Ureter (tissue), 1 donor: ENCODE measurements at regions not wholly inside any gene's neighbourhood (a gene's known extent, or its start where the extent isn't known, plus 50 kb on each side); places are given as distances from the start of the nearest gene placed in this dataset.
"Not testable (repeated sequence)": the region's sequence is repeated elsewhere in the genome, so short reads cannot be mapped to it uniquely, and the experiment has no call there.

Experiments
- DNase-seq: peaks from one replicate; pipeline ENCODE4 v3.0.0-alpha.2; 2020; ENCODE audit warnings: low spot score
- donor health status: DM: yes; HTN: yes; CAD: no.

DNA sequence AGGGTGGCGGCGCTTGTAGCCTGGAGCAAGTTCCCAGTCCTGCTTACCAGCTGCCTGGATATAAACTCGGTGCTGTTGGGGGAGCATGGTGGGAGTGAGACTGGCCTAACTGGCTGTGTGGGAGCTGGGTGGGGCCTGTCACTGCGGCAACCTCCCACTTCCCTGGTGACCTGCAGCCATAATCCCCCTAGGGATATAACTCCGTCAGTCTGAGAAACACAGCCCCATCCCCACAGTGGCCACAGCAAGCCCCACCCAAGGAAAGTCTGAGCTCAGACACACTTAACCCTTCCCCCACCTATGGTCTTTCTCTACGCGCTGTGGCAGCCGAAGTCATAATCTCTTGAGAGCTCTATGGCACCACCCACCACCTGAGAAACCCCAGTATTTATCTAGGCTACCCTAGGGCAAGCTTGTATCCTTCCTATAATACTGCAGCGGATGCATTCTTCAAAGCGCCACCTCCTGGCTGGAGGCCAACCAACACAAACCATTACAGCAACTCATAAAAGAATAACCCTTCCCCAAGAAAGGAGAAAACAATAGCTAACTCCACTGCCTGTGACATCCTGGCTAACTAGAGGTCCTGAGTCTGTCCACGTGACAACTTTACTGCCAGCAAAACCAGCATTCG lies 57.4 kb downstream of the ZNF648 start:
- DNase-seq, result peak; percentile 58

DNA sequence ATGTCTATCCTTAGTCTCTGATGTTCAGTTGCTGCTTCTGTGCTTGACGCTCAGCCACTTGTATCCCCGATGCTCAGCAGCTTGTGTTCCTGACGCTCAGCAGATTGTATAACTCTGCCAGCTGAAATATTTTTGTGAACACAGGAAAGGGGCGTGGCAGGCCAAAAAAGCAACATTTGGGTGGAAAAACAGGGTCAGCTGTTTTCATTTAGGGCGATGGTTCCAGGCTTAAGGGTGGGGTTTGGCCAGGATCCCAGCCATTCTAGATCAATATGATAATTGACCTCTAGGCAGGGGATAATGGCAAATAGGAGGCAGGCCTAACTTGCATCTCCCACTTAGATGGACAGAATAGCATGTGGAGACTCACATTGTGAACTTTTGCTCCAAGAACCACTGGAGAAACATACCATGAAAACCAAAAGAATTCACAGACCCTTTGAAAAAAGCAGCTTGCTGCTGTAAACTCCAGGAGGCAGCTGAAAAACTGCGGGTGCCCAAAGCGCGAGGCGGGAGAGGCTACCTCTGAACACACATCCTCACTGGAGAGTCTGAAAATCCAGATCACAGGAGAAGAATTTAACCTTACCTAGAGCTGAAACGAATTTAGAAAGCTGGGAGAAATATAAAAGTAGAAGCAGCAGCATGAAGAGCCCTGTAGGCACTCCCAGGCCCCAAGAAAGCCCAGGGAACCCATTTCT lies 58.3 kb downstream of the ZNF648 start:
- no peak for DNase-seq

DNA sequence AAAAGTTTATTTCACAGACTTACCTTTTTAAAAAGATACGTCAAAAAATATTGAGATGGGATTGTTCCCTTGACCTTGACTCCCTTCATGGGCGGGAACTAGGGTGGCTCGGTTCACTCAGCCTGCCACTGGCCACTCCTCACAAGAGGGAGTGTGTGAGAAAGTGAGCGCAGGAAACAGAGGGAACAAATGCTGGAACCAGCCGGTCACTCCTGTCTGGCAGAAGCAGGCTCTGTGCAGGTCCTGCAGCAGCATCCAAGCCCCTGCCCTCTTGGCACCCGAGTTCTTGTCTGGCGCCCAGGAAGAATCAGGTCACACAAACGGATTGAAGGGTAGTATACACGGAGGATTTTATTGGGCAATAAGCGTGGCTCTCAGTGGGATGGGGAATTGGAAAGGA lies 58.9 kb downstream of the ZNF648 start:
- no peak for DNase-seq

DNA sequence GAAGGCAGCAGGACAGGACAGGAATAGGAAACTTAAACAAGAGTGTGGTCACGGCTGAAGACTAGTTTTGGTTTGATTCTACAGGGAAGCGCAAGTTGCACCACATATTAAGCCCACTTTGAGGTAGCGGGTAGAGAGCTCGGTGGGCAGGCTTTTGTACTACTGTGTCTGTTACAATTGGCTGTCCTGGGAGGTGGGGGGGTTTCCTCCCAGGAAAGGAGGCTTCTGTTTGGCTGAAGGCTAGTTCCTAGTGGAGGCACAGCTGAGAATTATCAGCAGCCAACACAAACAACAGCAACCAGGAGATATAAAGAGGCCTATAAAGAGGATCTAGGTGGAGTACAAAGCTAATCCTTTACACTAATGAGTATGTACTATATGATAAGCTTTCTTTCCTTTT lies 62.7 kb downstream of the ZNF648 start:
- no peak for DNase-seq

DNA sequence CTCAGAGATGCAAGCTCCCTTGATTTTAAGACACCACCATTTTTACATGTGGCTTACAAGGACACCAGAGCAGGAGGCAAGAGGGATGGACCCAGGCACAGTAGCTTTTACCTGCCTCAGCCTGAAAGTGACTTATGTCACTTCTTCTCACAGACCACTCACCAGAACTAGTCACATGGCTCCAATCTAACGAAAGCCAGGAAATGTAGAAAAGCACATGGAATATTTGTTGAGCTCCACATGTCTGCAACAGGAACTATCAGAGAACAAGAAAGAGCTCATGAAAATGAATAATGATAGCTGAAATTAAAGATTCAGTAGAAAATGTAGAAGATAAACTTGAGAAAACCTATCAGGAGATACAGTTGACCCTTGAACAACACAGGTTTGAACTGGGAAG lies 69.4 kb downstream of the ZNF648 start:
- DNase-seq, result no peak

DNA sequence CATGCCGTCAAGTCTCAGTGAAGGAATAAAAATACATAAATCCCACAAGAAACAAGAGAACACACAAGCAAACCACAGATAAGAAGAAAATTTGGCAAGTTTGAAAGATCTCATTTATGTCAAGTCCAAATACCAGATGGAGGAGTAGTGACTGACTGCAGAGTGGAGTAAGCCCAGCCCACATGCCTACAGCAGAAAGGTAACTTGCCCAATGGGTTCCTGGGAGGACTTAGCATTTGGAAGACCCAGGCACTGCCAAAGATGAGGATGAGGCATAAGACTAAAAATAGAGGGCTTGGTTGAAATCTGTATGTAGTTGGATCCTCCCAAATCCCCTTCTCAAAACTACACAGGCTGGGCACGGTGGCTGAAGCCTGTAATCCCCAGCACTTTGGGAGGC lies 70.8 kb downstream of the ZNF648 start:
- no peak for DNase-seq

DNA sequence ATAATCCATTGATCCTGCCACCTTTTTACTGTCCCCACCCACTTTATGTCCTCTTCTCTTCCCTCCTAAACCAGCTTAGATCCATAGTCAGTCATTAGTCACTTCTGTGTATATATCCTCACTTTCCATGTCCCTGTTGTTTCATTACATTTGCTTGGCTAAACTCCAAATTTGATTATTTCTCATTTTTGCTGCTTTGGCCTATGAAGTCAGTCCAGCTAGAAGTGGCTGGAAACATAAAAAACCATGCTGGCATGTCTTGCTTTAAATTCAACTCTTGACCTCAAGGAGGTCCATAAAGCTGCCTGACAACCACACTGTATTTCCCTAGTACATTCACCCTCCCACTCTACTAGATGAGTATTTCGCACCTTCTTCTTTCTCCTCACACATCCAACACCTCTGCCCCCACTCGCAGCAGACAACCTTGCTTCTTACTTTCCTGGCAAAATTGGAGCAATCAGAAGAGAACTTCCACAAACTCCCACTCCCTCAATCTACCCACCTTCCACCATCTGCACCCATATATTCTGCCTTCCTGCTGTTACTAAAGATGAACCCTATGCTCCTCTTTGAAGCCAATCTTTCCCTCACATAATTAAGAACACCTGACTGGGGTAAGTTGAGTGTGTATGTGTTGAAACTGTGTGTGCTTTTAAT lies 72.1 kb downstream of the ZNF648 start:
- no peak for DNase-seq

DNA sequence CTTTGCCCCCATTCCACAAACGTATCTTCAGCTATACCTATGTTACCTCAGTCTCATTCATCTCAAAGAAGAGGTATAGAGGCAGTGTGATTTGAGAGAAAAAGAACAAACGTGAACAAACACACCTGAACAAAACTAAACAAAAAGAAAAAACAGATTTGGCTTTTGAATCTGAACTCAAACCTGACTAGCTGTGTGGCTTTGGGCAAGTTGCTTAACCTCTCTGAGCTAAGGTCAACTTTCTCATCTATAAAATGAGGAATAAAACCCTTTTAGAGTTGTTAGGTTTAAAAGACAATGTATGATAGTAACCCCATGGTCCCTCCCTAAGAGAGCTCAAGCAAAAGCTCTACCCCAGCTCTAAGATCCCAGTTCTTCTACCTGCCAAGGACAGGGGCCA lies 73.5 kb downstream of the ZNF648 start:
- no peak for DNase-seq

DNA sequence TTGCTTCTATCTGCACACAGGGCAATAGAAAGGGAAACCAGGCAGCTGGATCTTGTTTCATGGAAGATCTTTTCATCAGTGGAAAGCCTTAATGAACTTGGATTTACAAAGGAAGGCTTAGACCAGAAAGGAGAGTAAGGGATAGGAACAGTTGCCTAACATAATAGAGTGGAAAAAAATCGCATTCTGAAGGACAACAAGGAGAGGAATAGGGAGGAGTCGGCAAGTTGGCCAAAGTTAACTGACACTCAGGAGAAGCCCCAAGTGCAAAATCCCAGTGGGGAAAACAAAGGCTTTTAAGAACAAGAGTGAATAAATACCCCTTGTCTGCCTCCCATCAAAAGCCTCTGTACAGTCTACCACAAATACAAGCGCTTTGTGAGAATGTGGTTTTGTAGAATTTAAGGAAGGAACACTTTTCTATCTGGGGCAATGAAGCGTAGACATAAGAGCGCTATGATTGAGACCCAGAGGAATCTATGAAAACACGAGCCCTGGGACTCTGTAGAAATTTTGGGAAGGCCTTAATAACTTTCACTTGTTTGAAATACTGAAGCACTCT lies 74.1 kb downstream of the ZNF648 start:
- DNase-seq, result no peak

DNA sequence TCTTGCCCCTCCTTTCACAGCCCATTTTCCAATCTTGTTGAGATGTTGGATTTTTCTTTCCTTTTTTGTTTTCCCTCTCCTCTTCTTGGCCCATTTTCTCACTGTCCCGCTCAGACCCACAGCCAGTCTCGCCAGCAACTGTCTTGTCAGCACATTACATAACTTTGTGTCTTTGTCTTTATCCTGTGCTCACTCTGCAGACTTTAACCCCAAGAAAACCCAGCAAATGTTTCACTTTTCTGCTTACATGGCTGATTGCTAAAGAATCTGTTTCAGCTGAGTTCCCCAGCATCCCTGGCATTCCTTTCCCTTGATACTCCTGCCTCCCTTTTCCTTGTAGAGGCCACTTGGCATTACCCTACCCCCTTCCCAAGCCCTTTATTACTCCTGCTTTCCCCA lies 74.6 kb downstream of the ZNF648 start:
- no peak for DNase-seq

DNA sequence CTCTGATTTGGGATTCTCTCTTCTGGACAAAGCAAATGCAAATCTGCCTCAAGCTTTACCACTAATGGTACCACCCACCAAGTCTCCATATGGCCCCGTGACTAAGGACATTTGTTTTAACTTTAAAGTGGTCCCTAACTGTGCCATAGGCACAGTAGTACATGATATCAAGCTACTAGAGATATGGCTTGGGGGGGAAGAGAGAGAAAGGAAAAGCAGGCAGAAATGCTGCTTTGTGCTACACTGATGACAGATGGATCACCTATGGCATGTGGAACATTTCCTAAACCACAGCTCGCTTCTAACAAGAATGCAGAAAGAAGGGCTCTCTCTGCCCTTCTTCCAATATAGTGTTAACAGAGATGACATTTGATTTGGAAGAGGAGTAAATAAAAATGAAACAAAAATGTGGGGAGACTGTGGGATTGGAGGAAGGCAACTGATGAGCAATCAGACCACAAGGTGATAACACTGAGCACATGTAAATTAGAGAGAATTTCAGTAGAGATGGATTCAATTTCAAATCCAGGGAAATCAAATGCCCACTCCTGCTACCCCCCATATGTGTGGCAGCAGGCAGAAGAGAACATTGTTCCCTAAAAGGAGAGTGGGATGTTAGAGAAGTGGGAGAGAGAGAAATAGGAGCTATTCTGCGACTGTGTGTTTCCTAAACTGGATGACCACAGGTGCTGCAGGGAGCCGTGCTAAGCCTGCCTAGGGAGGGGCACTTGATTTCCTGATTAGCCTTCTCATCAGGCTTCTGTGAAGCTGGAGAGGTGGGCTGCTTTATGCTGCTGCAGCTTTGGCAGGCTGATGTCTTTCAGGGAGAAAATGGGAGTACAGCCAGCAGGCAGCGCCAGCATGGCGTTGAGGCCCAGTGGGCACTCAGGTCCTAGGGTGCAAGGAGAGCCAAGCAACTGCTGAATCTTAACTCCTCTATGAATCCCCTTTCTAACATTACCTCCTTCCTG lies 75.3 kb downstream of the ZNF648 start:
- no peak for DNase-seq

DNA sequence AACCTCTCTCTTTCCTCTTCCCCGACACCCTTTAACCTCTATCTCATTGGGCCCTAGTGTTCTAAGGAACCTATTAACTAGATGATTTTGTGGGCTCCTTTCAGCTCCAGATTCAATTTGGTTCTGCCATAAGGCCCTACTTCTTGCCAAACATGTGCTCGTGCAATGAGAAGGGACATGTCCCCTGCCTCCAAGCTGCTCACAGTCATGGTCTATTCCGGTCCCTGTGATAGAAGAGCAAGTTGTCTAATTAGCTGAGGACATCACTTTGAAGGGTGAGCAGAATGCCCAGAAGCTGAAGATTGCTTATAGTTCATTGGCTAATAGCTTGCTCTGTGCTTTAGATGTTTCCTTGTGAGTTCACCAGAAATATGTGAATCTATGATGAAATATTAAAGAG lies 76.2 kb downstream of the ZNF648 start:
- no peak for DNase-seq

DNA sequence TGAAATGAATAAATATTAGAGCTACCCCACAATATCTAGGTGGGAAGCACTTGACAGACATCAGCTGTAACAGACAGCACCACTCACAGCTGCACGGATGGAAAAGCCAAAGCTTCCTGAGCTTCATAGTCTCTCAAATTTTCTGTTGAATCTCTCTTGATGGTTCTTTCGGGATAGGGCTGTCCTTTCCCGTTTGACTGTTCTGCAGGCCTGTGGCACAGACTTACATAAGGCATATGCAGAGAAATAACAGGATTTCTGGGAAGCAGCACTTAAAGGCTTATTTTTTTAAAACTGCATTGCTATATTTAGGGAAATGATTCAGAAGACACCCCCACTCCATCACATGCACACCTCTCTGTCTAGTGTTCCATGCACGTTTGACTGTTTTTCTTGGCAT lies 77.5 kb downstream of the ZNF648 start:
- DNase-seq, result no peak

DNA sequence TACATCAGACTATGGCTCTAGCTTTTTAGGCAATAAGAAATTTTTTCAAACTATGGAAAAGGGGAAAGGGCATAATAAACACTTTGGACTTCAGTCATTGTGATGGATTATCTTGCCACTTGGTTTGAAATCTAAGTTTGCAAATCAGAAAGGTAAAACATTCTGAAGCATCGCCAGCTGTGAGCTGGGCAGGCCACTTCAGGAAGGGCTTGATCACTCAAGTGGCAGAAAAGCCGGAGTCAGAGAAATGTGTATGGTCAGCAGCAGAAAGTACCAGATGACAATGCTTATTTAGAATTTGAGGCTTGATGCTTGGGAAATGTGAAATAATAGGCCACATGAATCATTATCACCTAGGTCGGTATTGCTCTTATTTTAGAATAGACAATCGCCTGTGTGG lies 79.7 kb downstream of the ZNF648 start:
- DNase-seq, result no peak

DNA sequence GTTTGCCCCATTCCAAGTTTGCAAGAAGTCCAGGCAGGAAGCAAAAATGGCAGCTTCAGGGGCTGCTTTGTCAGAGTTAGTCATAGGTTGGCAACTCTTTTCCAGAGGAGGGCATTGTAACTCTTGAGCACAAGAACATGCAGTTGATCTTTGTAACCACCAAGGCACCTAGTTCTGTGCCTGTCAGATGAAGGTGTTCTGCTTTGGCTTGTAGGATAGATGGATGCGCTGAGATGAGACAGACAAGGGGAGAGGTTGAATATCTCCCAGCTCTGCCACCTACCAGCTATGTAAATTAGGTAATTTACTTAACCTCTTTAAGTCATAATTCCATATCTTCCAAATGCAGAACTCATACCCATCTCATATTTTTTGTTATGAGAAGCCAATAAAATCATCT lies 89.3 kb downstream of the ZNF648 start:
- DNase-seq, result no peak

DNA sequence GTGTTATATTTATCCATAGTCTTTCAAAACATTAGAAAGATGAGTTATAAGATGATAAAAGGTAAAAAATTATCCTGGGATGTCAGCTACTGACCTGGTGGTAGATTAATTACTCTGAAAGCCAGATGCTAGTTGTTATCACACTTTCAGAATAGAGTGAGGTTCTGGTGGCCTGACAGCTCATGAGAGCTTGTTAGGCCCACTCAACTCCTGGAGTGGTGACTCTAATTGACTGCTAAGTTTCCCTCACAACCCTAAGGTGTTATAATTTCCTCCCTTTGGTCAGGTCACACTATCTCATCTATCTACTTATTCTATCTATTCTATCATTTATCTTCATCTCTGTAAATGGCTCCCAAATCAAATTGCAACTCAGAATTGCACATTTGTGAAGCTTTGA lies 90.1 kb downstream of the ZNF648 start:
- DNase-seq, result no peak

DNA sequence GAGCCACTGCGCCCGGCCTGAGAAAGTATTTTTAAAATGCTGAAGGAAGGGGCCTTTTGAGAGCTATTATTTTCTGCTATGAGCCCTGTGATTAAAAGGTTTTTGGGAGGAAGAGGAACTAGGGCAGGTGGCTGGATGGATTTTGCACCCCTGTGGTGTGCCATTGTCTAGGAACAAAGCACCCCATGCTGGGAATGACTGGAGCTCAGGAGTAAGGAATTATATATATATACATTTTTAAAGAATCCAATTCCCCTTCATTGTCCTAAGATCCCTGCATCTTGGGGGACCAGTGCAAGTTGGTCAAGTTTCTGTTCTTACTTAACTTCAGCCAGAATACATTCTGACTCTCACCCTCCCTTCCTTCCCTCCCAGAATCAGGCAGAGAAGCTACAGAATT lies 91.6 kb downstream of the ZNF648 start:
- DNase-seq, result no peak

DNA sequence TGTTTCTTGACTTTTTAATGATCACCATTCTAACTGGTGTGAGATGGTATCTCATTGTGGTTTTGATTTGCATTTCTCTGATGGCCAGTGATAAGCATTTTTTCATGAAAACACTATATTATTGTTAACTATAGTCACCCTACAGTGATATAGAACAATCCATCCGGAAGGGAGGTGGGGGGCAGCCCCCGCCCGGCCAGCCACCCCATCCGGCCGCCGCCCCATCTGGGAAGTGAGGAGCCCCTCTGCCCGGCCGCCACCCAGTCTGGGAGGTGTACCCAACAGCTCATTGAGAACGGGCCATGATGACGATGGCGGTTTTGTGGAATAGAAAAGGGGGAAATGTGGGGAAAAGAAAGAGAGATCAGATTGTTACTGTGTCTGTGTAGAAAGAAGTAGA lies 106.8 kb downstream of the ZNF648 start:
- not testable (repeated sequence) for DNase-seq

DNA sequence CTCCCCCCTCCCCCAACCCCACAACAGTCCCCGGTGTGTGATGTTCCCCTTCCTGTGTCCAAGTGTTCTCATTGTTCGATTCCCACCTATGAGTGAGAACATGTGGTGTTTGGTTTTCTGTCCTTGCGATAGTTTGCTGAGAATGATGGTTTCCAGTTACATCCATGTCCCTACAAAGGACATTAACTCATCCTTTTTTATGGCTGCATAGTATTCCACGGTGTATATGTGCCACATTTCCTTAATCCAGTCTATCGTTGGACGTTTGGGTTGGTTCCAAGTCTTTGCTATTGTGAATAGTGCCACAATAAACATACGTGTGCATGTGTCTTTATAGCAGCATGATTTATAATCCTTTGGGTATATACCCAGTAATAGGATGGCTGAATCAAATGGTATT lies 107.3 kb downstream of the ZNF648 start:
- DNase-seq, result not testable (repeated sequence)

DNA sequence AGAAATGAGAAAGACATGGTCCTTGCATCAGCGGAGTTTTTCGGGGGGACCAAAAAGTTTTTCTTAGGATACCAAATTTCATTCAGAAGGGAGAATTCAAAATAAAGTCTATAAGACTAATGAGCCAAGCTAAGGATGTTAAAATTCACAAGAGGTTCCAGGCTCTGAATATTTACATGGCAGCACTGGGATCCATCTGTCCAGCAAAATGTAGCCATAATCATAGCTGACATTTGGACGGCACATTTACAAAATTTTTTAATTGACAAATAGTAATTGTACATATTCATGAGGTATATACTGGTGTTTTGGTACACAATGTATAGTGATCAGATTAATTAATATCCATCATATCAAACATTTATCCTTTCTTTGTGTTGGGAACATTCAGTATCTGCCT lies 107.9 kb downstream of the ZNF648 start:
- DNase-seq, result no peak

DNA sequence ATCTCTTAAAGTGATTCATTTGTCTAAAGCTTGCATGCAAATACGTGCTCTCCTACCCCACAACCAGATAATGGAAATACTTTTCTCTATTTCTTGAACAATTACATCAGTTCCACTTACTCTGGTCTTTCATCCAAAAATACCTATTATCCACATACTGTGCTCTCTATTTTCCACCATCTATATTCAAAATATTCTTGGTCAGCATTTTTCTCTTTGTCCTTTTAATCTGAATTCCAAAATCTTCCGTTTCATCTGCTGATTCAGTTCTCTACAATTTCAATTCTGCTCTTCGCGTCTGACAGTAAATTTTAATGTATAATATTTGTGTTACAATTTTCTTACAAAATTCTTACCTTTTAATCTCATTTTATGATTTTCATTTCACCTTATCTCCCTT lies 110.3 kb downstream of the ZNF648 start:
- DNase-seq, result no peak

DNA sequence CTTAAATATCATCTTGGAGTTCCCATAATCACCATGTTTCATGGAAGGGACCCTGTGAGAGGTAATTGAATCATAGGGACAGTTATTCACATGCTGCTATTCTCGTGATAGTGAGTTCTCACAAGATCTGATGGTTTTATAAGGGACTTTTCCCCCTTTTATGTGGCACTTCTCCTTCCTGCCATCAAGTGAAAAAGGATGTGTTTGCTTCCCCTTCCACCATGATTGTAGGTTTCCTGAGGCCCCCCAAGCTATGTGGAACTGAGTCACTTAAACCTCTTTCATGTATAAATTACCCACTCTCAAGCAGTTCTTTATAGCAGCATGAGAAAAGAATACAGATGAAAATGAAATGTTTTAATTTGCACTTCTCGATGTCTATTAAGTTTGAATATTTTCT lies 112.0 kb downstream of the ZNF648 start:
- DNase-seq, result no peak
